Left cardiac atrium (tissue), 4 donors: ENCODE measurements at regions not wholly inside any gene's neighbourhood (a gene's known extent, or its start where the extent isn't known, plus 50 kb on each side); places are given as distances from the start of the nearest gene placed in this dataset.
A peak's percentile ranks its signal among the peaks of the same experiment; 100 is the strongest.
"Not testable (repeated sequence)": the region's sequence is repeated elsewhere in the genome, so short reads cannot be mapped to it uniquely, and the experiment has no call there.

Experiments
- ATAC-seq, 2 donors: fragments of 200-7000 bp; cut with Tn5 transposase; one replicate each; pipeline ENCODE4 v1.9.1; 2020; ENCODE audit warnings: mild to moderate bottlenecking in 2 of 2, moderate library complexity in 2 of 2
- DNase-seq: peaks from one replicate; pipeline ENCODE4 v3.0.0-alpha.2; 2020
- intact Hi-C, 2 donors: fragments of 100-400 bp; cut with DNase I; formaldehyde crosslinking; loops; one replicate each; pipeline versions ENCODE4 v1.14.1 to v1.15.1; 2022 to 2023
- donor health status: DM: no; HTN: yes; CAD: no.
- donor health status: DM: no; HTN: yes; CAD: no; lungs with severe emphysema.
- donor health status: DM: yes; HTN: yes; CAD: no.
- donor health status: Dilated cardiomyopathy.

GRCh38 chr6:21928827-21929226 is 335.3 kb downstream of the SOX4 start:
- no peak for DNase-seq
- intact Hi-C loops = no loop called here
- no peak for ATAC-seq

- DNase-seq (no peak), ATAC-seq (no peak)
- intact Hi-C loops = loop anchor here in 1 of 2 donors (10.0 kb wide), 1 partner anchor 337 kb away; the partner anchor contains the start of gene SOX4
These were observed 338.2 kb downstream of the SOX4 start for GRCh38 chr6:21931641-21932335.

GRCh38 chr6:21933351-21933750 is 339.8 kb downstream of the SOX4 start:
- no peak for DNase-seq
- intact Hi-C loops = loop anchor here in 1 of 2 donors (10.0 kb wide), 1 partner anchor 339 kb away; the partner anchor contains the start of gene SOX4
- ATAC-seq = no peak

- DNase-seq (no peak), ATAC-seq (no peak)
- intact Hi-C loops = loop anchor here in 1 of 2 donors (10.0 kb wide), 1 partner anchor 340 kb away; the partner anchor contains the start of gene SOX4
These were observed 341.6 kb downstream of the SOX4 start for GRCh38 chr6:21935142-21935541.

GRCh38 chr6:21935561-21936028 is 342.0 kb downstream of the SOX4 start:
- ATAC-seq (peak in 1 of 2 donors; percentile 51), DNase-seq (no peak)
- intact Hi-C loops = loop anchor here in 1 of 2 donors (10.0 kb wide), 1 partner anchor 341 kb away; the partner anchor contains the start of gene SOX4

- intact Hi-C loops = loop anchor here in 1 of 2 donors (10.0 kb wide), 1 partner anchor 343 kb away; the partner anchor contains the start of gene SOX4
- no peak for DNase-seq
- no peak for ATAC-seq
These were observed 343.9 kb downstream of the SOX4 start for GRCh38 chr6:21937466-21937865.

- intact Hi-C loops = loop anchor here in 1 of 2 donors (10.0 kb wide), 1 partner anchor 344 kb away; the partner anchor contains the start of gene SOX4
- not testable (repeated sequence) for DNase-seq, ATAC-seq
These were observed 345.5 kb downstream of the SOX4 start for GRCh38 chr6:21939066-21939465.

- intact Hi-C loops = no loop called here
- DNase-seq (no peak), ATAC-seq (no peak)
These were observed 348.4 kb downstream of the SOX4 start for GRCh38 chr6:21941926-21942325.

GRCh38 chr6:21942897-21943296 is 349.3 kb downstream of the SOX4 start:
- DNase-seq (no peak), ATAC-seq (no peak)
- intact Hi-C loops = no loop called here

GRCh38 chr6:21946298-21946783 is 350.5 kb downstream of the PRL start:
- intact Hi-C loops = no loop called here
- no peak for DNase-seq
- no peak for ATAC-seq

- ATAC-seq, intact Hi-C loops: not testable (repeated sequence)
These were observed 349.6 kb downstream of the PRL start for GRCh38 chr6:21947227-21947626.

GRCh38 chr6:21947731-21948386 is 349.0 kb downstream of the PRL start:
- intact Hi-C loops = no loop called here
- ATAC-seq (no peak), DNase-seq (no peak)

More at GRCh38 chr6:21947227-21947626, 349.6 kb downstream of the PRL start:
- DNase-seq = not testable (repeated sequence)

GRCh38 chr6:21949211-21949801 is 347.5 kb downstream of the PRL start:
- intact Hi-C loops = no loop called here
- no peak for ATAC-seq
- DNase-seq = no peak

- DNase-seq (no peak), ATAC-seq (no peak)
- intact Hi-C loops = no loop called here
These were observed 344.5 kb downstream of the PRL start for GRCh38 chr6:21952367-21952766.

- DNase-seq = no peak
- peak; percentile 43 to 76 for ATAC-seq
- intact Hi-C loops = no loop called here
These were observed 342.7 kb downstream of the PRL start for GRCh38 chr6:21953831-21954801.

- DNase-seq (no peak), ATAC-seq (no peak)
- intact Hi-C loops = no loop called here
These were observed 341.7 kb downstream of the PRL start for GRCh38 chr6:21955053-21955595.

GRCh38 chr6:21955951-21956350 is 340.9 kb downstream of the PRL start:
- no peak for DNase-seq
- no peak for ATAC-seq
- intact Hi-C loops = no loop called here

GRCh38 chr6:21958428-21958827 is 338.4 kb downstream of the PRL start:
- DNase-seq (no peak), ATAC-seq (no peak)
- intact Hi-C loops = no loop called here
